ENCODE measurements at regions not wholly inside any gene's neighbourhood (a gene's known extent, or its start where the extent isn't known, plus 50 kb on each side); places are given as distances from the start of the nearest gene placed in this dataset.

- POLR2A ChIA-PET: no interaction called here
- intact Hi-C loops (cut with micrococcal nuclease): no loop called here
- Mint-ChIP-seq H3K9me3 (ENCODE audit: unreplicated experiment) (no peaks in the 10 kb centered on the region), H3K4me3 (ENCODE audit: unreplicated experiment) (no peak overlapping the region), H3K4me1 (ENCODE audit: insufficient read depth, unreplicated experiment) (no peaks in the 10 kb centered on the region), H3K36me3 (ENCODE audit: insufficient read depth, unreplicated experiment) (no peaks in the 10 kb centered on the region), H3K27ac (ENCODE audit: low read depth, unreplicated experiment) (no peak overlapping the region), H3K27me3 (ENCODE audit: insufficient read depth, unreplicated experiment) (peaks cover 5% of the 10 kb centered on the region)
- CTCF ChIA-PET: interaction anchor here (0.6 kb wide), 1 partner anchor 86 kb away, joined by 3 read pairs; no protein-coding TSS in a partner anchor
- DNase-seq (ENCODE audit: unreplicated experiment): no peak
- no TSS peak for BruUV-seq (replicated peaks)
- no peak for TF ChIP-seq CTCF (IDR thresholded peaks at IDR 0.05; ENCODE audit: unreplicated experiment)
Observed at GRCh38 chr9:2972475-2972874, 128.6 kb upstream of the PUM3 start.

- Mint-ChIP-seq H3K4me1 (ENCODE audit: insufficient read depth, unreplicated experiment) (no peaks in the 10 kb centered on the region), H3K27ac (ENCODE audit: low read depth, unreplicated experiment) (no peak overlapping the region), H3K4me3 (ENCODE audit: unreplicated experiment) (no peak overlapping the region), H3K9me3 (ENCODE audit: unreplicated experiment) (no peaks in the 10 kb centered on the region), H3K36me3 (ENCODE audit: insufficient read depth, unreplicated experiment) (no peaks in the 10 kb centered on the region), H3K27me3 (ENCODE audit: insufficient read depth, unreplicated experiment) (no peaks in the 10 kb centered on the region)
- no TSS peak for BruUV-seq (replicated peaks)
- intact Hi-C loops (cut with micrococcal nuclease): no loop called here
- DNase-seq (ENCODE audit: unreplicated experiment): no peak
- POLR2A ChIA-PET: no interaction called here
- TF ChIP-seq CTCF (IDR thresholded peaks at IDR 0.05; ENCODE audit: unreplicated experiment): no peak
- CTCF ChIA-PET: interaction anchor here (1.1 kb wide), 2 partner anchors 111 to 113 kb away, joined by 3 to 4 read pairs; no protein-coding TSS in a partner anchor
Observed at GRCh38 chr9:2970864-2971263, 127.0 kb upstream of the PUM3 start.

DNA sequence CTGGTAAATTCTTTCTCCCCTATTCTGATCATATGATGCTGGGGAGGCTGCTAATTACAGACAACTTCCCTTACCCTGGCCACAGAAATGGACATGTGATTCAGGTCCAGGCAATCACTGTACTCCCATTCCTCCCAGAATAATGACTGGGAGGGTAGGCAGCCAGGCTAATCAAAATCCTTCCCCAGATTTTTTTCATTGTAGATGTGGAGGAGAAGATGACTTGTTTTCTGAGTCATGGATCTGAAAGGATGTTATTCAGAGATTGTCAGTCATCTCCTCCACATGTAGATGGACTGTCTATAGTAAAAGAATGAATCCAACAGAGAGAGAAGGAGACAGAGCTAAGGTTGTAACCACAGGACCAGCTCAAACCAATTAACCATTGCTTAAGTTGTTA lies 123.9 kb upstream of the PUM3 start:
- H3K27ac Mint-ChIP-seq (ENCODE audit: low read depth, unreplicated experiment): no peak overlapping the region
- H3K27me3 Mint-ChIP-seq (ENCODE audit: insufficient read depth, unreplicated experiment): no peaks in the 10 kb centered on the region
- no peak for DNase-seq (ENCODE audit: unreplicated experiment)
- no peak for TF ChIP-seq CTCF (IDR thresholded peaks at IDR 0.05; ENCODE audit: unreplicated experiment)
- no peaks in the 10 kb centered on the region for H3K4me1 Mint-ChIP-seq (ENCODE audit: insufficient read depth, unreplicated experiment)
- no peak overlapping the region for H3K4me3 Mint-ChIP-seq (ENCODE audit: unreplicated experiment)
- intact Hi-C loops (cut with micrococcal nuclease): no loop called here
- no peaks in the 10 kb centered on the region for H3K36me3 Mint-ChIP-seq (ENCODE audit: insufficient read depth, unreplicated experiment)
- ChIA-PET CTCF (no interaction called here), POLR2A (no interaction called here)
- no TSS peak for BruUV-seq (replicated peaks)
- no peaks in the 10 kb centered on the region for H3K9me3 Mint-ChIP-seq (ENCODE audit: unreplicated experiment)

DNA sequence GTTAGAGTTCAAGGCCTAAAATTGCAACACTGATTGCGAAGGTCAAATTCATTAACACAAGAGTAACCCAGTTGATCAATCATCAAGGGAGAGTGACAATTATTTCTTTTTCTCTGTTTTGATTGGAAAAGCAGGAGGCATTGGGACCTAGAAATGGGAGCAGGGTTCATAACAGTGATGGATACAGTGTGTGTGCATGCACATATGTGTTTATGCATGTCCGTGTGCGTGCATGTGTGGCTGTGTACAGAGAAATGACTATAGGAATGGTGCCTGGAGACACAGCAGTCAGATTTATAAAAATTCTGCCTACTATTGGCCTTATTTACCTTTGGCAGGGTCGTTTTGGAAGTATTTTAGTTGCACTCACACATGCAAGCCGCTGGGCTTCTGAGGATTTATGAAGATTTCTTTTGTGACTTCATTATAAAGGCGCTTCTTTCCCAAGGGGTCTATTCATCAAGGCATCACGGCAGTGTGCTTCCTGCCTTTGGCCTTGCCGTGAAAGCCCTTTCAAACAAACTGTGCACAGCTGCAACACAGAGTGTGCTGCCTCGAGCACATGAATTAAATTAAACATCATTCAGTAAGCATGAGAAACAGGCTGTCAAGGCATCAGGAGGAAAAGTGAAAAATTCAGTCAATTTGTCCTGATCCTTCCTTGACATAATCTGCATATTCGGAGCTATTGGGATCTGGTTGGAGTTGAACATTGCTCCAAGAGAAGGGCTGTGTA lies 122.8 kb upstream of the PUM3 start:
- POLR2A ChIA-PET: no interaction called here
- Mint-ChIP-seq H3K27ac (ENCODE audit: low read depth, unreplicated experiment) (no peak overlapping the region), H3K36me3 (ENCODE audit: insufficient read depth, unreplicated experiment) (no peaks in the 10 kb centered on the region), H3K9me3 (ENCODE audit: unreplicated experiment) (no peaks in the 10 kb centered on the region), H3K4me1 (ENCODE audit: insufficient read depth, unreplicated experiment) (no peaks in the 10 kb centered on the region), H3K4me3 (ENCODE audit: unreplicated experiment) (no peak overlapping the region), H3K27me3 (ENCODE audit: insufficient read depth, unreplicated experiment) (no peaks in the 10 kb centered on the region)
- intact Hi-C loops (cut with micrococcal nuclease): no loop called here
- no TSS peak for BruUV-seq (replicated peaks)
- no peak for TF ChIP-seq CTCF (IDR thresholded peaks at IDR 0.05; ENCODE audit: unreplicated experiment)
- no peak for DNase-seq (ENCODE audit: unreplicated experiment)
- CTCF ChIA-PET: no interaction called here

All from MCF 10A (cell line).